CD14-positive monocyte (primary cell): ENCODE measurements at regions not wholly inside any gene's neighbourhood (a gene's known extent, or its start where the extent isn't known, plus 50 kb on each side); places are given as distances from the start of the nearest gene placed in this dataset.
"Not testable (repeated sequence)": the region's sequence is repeated elsewhere in the genome, so short reads cannot be mapped to it uniquely, and the experiment has no call there.

Experiments
- DNase-seq, 3 donors: peaks; one replicate each; pipeline ENCODE4 v3.0.0-alpha.2; 2011 to 2022
- H2AFZ ChIP-seq: 2 replicates; pipeline ENCODE4 v1.6.0; 2012; ENCODE audit warnings: mild to moderate bottlenecking, low read depth, low read length, inconsistent platforms; ENCODE audit not compliant: insufficient read depth, poor library complexity, severe bottlenecking
- H3K27ac ChIP-seq, 2 donors: 1 replicate in 1 of 2; 2 replicates in 1 of 2; pipeline ENCODE4 v1.5.1; 2012 to 2013; ENCODE audit warnings: low read length in 2 of 2, control low read depth in 1 of 2, inconsistent platforms in 1 of 2, low read depth in 1 of 2, mild to moderate bottlenecking in 1 of 2
- H3K27me3 ChIP-seq, 2 donors: one replicate each; pipeline versions ENCODE4 v1.6.0 to v1.6.1; 2011 to 2013; ENCODE audit warnings: low read length in 2 of 2; ENCODE audit not compliant: control insufficient read depth in 2 of 2, insufficient read depth in 2 of 2
- H3K36me3 ChIP-seq, 2 donors: replicated peaks in 1 of 2; 1 replicate in 1 of 2; 2 replicates in 1 of 2; pipeline versions ENCODE4 v1.5.1 to v1.6.1; 2012 to 2013; ENCODE audit warnings: low read length in 2 of 2, control low read depth in 1 of 2, inconsistent platforms in 1 of 2, mild to moderate bottlenecking in 1 of 2; ENCODE audit not compliant: insufficient read depth in 2 of 2, control insufficient read depth in 1 of 2
- H3K4me1 ChIP-seq, 2 donors: 1 replicate in 1 of 2; 2 replicates in 1 of 2; pipeline versions ENCODE4 v1.5.1 to v1.6.1; 2012 to 2013; ENCODE audit warnings: low read length in 2 of 2, control low read depth in 1 of 2, inconsistent platforms in 1 of 2, mild to moderate bottlenecking in 1 of 2, moderate library complexity in 1 of 2; ENCODE audit not compliant: insufficient read depth in 2 of 2, control insufficient read depth in 1 of 2
- H3K4me2 ChIP-seq: replicated peaks from 2 replicates; pipeline ENCODE3; 2012; ENCODE audit warnings: low read length, moderate library complexity, mild to moderate bottlenecking; ENCODE audit not compliant: poor library complexity, severe bottlenecking; ENCODE audit errors: extremely low read depth
- H3K4me3 ChIP-seq, 3 experiments: fragments of 200-600 bp in 1 of 3; sonication (generic) in 1 of 3; replicated peaks in 1 of 3; 1 replicate in 2 of 3; 2 replicates in 1 of 3; pipeline ENCODE4 v1.5.1; 2011 to 2013; ENCODE audit warnings: low read length in 3 of 3, mild to moderate bottlenecking in 3 of 3, control low read depth in 2 of 3, low read depth in 2 of 3, inconsistent platforms in 1 of 3, moderate library complexity in 1 of 3
- H3K79me2 ChIP-seq: 2 replicates; pipeline ENCODE4 v1.6.0; 2012; ENCODE audit warnings: mild to moderate bottlenecking, control low read depth, inconsistent platforms, low read length, moderate library complexity; ENCODE audit not compliant: insufficient read depth
- H3K9ac ChIP-seq: 2 replicates; pipeline ENCODE4 v1.6.0; 2017; ENCODE audit warnings: low read length, mild to moderate bottlenecking; ENCODE audit not compliant: insufficient read depth, poor library complexity, severe bottlenecking
- H3K9me3 ChIP-seq, 2 donors: replicated peaks in 1 of 2; 1 replicate in 1 of 2; 2 replicates in 1 of 2; pipeline versions ENCODE4 v1.5.1 to v1.6.1; 2012 to 2013; ENCODE audit warnings: low read length in 2 of 2, control low read depth in 1 of 2; ENCODE audit not compliant: control insufficient read depth in 1 of 2, insufficient read depth in 1 of 2
- H4K20me1 ChIP-seq: 2 replicates; pipeline ENCODE4 v1.6.0; 2012; ENCODE audit warnings: mild to moderate bottlenecking, low read length, control low read depth, moderate library complexity; ENCODE audit not compliant: insufficient read depth
- H3K27ac Mint-ChIP-seq, 7 donors: one replicate each; pipeline ENCODE4 v1.8.0; 2020; ENCODE audit warnings: mild to moderate bottlenecking in 7 of 7, mixed read lengths in 7 of 7, moderate library complexity in 6 of 7, inconsistent platforms in 2 of 7
- H3K27me3 Mint-ChIP-seq, 3 donors: one replicate each; pipeline ENCODE4 v1.8.0; 2021 to 2022; ENCODE audit warnings: low read depth in 3 of 3, mild to moderate bottlenecking in 3 of 3, mixed read lengths in 3 of 3, moderate library complexity in 3 of 3, inconsistent platforms in 1 of 3
- H3K36me3 Mint-ChIP-seq, 2 donors: one replicate each; pipeline ENCODE4 v1.8.0; 2020; ENCODE audit warnings: mixed read lengths in 2 of 2, inconsistent platforms in 1 of 2, mild to moderate bottlenecking in 1 of 2
- H3K4me1 Mint-ChIP-seq: one replicate; pipeline ENCODE4 v1.8.0; 2020; ENCODE audit warnings: mild to moderate bottlenecking, mixed read lengths
- H3K4me3 Mint-ChIP-seq, 2 donors: one replicate each; pipeline ENCODE4 v1.8.0; 2020; ENCODE audit warnings: mild to moderate bottlenecking in 2 of 2, mixed read lengths in 2 of 2, moderate library complexity in 1 of 2
- H3K9me3 Mint-ChIP-seq, 7 donors: one replicate each; pipeline ENCODE4 v1.8.0; 2020 to 2022; ENCODE audit warnings: mixed read lengths in 7 of 7, mild to moderate bottlenecking in 6 of 7, moderate library complexity in 6 of 7, inconsistent platforms in 2 of 7
- WGBS: methylation state at CpG from one replicate; pipeline ENCODE4 v1.1.5; 2013; ENCODE audit warnings: missing lambda C conversion rate; ENCODE audit not compliant: insufficient coverage; 5-methylcytosine and 5-hydroxymethylcytosine counted together
- intact Hi-C, 2 donors: fragments of 100-400 bp; cut with micrococcal nuclease; formaldehyde crosslinking; loops; one replicate each; pipeline versions ENCODE4 v1.15.0 to v1.15.1; 2023
- TF ChIP-seq, protein P1 (sequence below): fragments of 200-600 bp; IDR thresholded peaks from one replicate; pipeline ENCODE4 v1.8.0; 2022; ENCODE audit warnings: antibody characterized with exemption, mild to moderate bottlenecking

DNA sequence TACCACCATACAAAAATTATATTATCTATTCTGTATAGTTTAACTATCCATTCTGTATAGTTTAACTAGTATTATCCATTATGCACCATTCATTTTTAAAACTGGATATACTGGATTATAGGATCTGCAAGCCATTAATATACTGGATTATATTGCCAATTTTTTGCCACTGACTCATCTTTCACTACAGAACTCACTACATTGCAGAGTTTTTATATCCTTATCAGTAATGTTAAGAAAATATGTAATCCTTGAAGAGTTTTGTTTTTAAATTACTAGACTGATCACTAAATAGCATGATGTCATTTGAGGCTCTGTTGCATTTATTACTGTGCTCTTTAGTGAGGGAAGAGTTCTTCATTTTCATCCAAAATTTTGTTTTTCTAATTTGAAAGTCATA, 109.8 kb upstream of the SNX2 start:
- intact Hi-C loops = no loop called here
- TF ChIP-seq, protein P1, sequence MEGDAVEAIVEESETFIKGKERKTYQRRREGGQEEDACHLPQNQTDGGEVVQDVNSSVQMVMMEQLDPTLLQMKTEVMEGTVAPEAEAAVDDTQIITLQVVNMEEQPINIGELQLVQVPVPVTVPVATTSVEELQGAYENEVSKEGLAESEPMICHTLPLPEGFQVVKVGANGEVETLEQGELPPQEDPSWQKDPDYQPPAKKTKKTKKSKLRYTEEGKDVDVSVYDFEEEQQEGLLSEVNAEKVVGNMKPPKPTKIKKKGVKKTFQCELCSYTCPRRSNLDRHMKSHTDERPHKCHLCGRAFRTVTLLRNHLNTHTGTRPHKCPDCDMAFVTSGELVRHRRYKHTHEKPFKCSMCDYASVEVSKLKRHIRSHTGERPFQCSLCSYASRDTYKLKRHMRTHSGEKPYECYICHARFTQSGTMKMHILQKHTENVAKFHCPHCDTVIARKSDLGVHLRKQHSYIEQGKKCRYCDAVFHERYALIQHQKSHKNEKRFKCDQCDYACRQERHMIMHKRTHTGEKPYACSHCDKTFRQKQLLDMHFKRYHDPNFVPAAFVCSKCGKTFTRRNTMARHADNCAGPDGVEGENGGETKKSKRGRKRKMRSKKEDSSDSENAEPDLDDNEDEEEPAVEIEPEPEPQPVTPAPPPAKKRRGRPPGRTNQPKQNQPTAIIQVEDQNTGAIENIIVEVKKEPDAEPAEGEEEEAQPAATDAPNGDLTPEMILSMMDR = no peak
- H3K36me3 Mint-ChIP-seq = no peaks in the 10 kb centered on the region

DNA sequence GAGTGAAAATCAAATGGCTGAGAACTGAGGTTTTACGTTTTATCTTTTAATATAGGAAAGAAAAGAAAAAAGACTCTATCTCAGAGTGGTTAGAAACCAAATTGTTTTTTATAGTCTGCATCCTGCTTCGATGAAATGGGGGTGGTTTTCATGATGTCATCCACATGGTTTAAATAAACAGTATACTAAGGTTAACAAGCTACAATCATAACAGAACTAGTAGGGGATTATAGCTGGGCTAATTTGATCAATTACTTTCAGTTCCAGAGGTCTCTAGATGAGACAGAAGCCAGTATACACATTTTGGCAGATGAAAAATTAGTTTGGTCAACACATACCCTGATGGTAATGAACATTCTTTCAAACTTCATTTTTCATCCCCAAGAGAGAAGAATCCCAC, 106.3 kb upstream of the SNX2 start:
- Histone ChIP-seq H3K79me2 (no peaks in the 10 kb centered on the region), H3K27ac (no peak overlapping the region)
- intact Hi-C loops = no loop called here

More for the DNA sequence above, 109.8 kb upstream of the SNX2 start:
- H3K79me2 ChIP-seq = no peaks in the 10 kb centered on the region
- Mint-ChIP-seq H3K4me1 (peaks cover 2% of the 10 kb centered on the region), H3K27ac (no peak overlapping the region), H3K27me3 (peaks cover 1 to 5% (median 2%) of the 10 kb centered on the region in 3 donors), H3K9me3 (peaks cover 0 to 8% (median 4%) of the 10 kb centered on the region in 7 donors), H3K4me3 (no peak overlapping the region)
- no peak overlapping the region for H3K9ac ChIP-seq
- no peak overlapping the region for H3K4me3 ChIP-seq
- no peaks in the 10 kb centered on the region for H3K4me1 ChIP-seq
- no peak overlapping the region for H2AFZ ChIP-seq
- no peak for DNase-seq
- H3K4me2 ChIP-seq = no peak overlapping the region
- no peaks in the 10 kb centered on the region for H3K36me3 ChIP-seq
- H3K9me3 ChIP-seq = no peaks in the 10 kb centered on the region
- H3K27me3 ChIP-seq = no peaks in the 10 kb centered on the region
- no peak overlapping the region for H3K27ac ChIP-seq
- no peaks in the 10 kb centered on the region for H4K20me1 ChIP-seq

DNA sequence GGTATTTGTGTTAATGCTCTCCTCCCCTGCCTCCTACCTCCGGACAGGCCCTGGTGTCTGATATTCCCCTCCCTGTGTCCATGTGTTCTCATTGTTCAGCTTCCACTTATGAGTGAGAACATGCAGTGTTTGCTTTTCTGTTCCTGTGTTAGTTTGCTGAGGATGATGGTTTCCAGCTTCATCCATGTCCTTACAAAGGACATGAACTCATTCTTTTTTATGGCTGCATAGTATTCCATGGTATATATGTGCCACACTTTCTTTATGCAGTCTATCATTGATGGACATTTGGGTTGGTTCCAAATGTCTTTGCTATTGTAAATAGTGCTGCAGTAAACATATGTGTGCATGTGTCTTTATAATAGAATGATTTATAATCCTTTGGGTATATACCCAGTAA, 105.2 kb upstream of the SNX2 start:
- H3K27me3 Mint-ChIP-seq, H4K20me1 ChIP-seq, H3K4me3 Mint-ChIP-seq, H3K27ac ChIP-seq, H3K4me1 ChIP-seq, H3K36me3 ChIP-seq, DNase-seq, H2AFZ ChIP-seq, H3K4me3 ChIP-seq, H3K9ac ChIP-seq, intact Hi-C loops, H3K79me2 ChIP-seq, H3K27me3 ChIP-seq, H3K4me1 Mint-ChIP-seq, H3K27ac Mint-ChIP-seq, H3K36me3 Mint-ChIP-seq, H3K4me2 ChIP-seq, H3K9me3 ChIP-seq: not testable (repeated sequence)
- H3K9me3 Mint-ChIP-seq = peaks cover 0 to 15% (median 8%) of the 10 kb centered on the region in 7 donors
- WGBS = no CpG with 5 or more reads among the region's 1 CpG

More for the DNA sequence above, 106.3 kb upstream of the SNX2 start:
- H3K9ac ChIP-seq = no peak overlapping the region
- Mint-ChIP-seq H3K27me3 (peaks cover 5 to 6% (median 5%) of the 10 kb centered on the region in 3 donors), H3K36me3 (no peaks in the 10 kb centered on the region), H3K4me3 (no peak overlapping the region), H3K9me3 (peaks cover 0 to 15% (median 8%) of the 10 kb centered on the region in 7 donors), H3K4me1 (no peaks in the 10 kb centered on the region), H3K27ac (no peak overlapping the region)
- no peaks in the 10 kb centered on the region for H3K27me3 ChIP-seq
- H2AFZ ChIP-seq = no peak overlapping the region
- no peak overlapping the region for H3K4me3 ChIP-seq
- no peak overlapping the region for H3K4me2 ChIP-seq
- DNase-seq = no peak
- WGBS = no CpG with 5 or more reads among the region's 2 CpGs
- H3K36me3 ChIP-seq = no peaks in the 10 kb centered on the region
- TF ChIP-seq, protein P1 = no peak
- no peaks in the 10 kb centered on the region for H3K9me3 ChIP-seq
- H3K4me1 ChIP-seq = no peaks in the 10 kb centered on the region
- H4K20me1 ChIP-seq = no peaks in the 10 kb centered on the region
